HFFc6 (cell line): ENCODE measurements at regions not wholly inside any gene's neighbourhood (a gene's known extent, or its start where the extent isn't known, plus 50 kb on each side); places are given as distances from the start of the nearest gene placed in this dataset.

Experiments
- DNase-seq: peaks from one replicate; pipeline ENCODE4 v3.0.0-alpha.2; 2018
- H3K27ac Mint-ChIP-seq: 2 replicates; pipeline ENCODE4 v1.8.0; 2020; ENCODE audit warnings: mild to moderate bottlenecking, mixed read lengths
- H3K27me3 Mint-ChIP-seq: 2 replicates; pipeline ENCODE4 v1.8.0; 2021; ENCODE audit warnings: mild to moderate bottlenecking, moderate library complexity, mixed read lengths; ENCODE audit not compliant: insufficient read depth
- H3K36me3 Mint-ChIP-seq: 2 replicates; pipeline ENCODE4 v1.8.0; 2021; ENCODE audit warnings: low read depth, mixed read lengths
- H3K4me1 Mint-ChIP-seq: 2 replicates; pipeline ENCODE4 v1.8.0; 2020; ENCODE audit warnings: low read depth, mixed read lengths
- H3K4me3 Mint-ChIP-seq: 2 replicates; pipeline ENCODE4 v1.8.0; 2020; ENCODE audit warnings: mild to moderate bottlenecking, moderate library complexity, mixed read lengths
- H3K9me3 Mint-ChIP-seq: 2 replicates; pipeline ENCODE4 v1.8.0; 2020; ENCODE audit warnings: mild to moderate bottlenecking, mixed read lengths
- TF ChIP-seq, protein P1 (sequence below): fragments of 200-600 bp; sonication (generic); IDR thresholded peaks from 2 replicates; pipeline ENCODE4 v1.5.0; 2021; ENCODE audit warnings: antibody characterized with exemption, mild to moderate bottlenecking

GRCh38 chr3:18237251-18238005 lies 187.7 kb downstream of the SATB1 start:
- H3K4me3 Mint-ChIP-seq: peak overlapping the region; percentile 54
- peak; percentile 67 for DNase-seq
- peaks cover 64% of the 10 kb centered on the region for H3K4me1 Mint-ChIP-seq
- TF ChIP-seq, protein P1, sequence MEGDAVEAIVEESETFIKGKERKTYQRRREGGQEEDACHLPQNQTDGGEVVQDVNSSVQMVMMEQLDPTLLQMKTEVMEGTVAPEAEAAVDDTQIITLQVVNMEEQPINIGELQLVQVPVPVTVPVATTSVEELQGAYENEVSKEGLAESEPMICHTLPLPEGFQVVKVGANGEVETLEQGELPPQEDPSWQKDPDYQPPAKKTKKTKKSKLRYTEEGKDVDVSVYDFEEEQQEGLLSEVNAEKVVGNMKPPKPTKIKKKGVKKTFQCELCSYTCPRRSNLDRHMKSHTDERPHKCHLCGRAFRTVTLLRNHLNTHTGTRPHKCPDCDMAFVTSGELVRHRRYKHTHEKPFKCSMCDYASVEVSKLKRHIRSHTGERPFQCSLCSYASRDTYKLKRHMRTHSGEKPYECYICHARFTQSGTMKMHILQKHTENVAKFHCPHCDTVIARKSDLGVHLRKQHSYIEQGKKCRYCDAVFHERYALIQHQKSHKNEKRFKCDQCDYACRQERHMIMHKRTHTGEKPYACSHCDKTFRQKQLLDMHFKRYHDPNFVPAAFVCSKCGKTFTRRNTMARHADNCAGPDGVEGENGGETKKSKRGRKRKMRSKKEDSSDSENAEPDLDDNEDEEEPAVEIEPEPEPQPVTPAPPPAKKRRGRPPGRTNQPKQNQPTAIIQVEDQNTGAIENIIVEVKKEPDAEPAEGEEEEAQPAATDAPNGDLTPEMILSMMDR: no peak
- H3K27me3 Mint-ChIP-seq: no peaks in the 10 kb centered on the region; the same call in 1 of the 2 replicates
- H3K9me3 Mint-ChIP-seq: no peaks in the 10 kb centered on the region
- peak overlapping the region; percentile 68 for H3K27ac Mint-ChIP-seq
- no peaks in the 10 kb centered on the region for H3K36me3 Mint-ChIP-seq

GRCh38 chr3:18236726-18237125 lies 188.4 kb downstream of the SATB1 start:
- Mint-ChIP-seq H3K36me3 (no peaks in the 10 kb centered on the region), H3K4me1 (peaks cover 60% of the 10 kb centered on the region), H3K27me3 (no peaks in the 10 kb centered on the region; the same call in 1 of the 2 replicates), H3K27ac (no peak overlapping the region), H3K4me3 (no peak overlapping the region), H3K9me3 (no peaks in the 10 kb centered on the region)
- TF ChIP-seq, protein P1: no peak
- no peak for DNase-seq

DNA sequence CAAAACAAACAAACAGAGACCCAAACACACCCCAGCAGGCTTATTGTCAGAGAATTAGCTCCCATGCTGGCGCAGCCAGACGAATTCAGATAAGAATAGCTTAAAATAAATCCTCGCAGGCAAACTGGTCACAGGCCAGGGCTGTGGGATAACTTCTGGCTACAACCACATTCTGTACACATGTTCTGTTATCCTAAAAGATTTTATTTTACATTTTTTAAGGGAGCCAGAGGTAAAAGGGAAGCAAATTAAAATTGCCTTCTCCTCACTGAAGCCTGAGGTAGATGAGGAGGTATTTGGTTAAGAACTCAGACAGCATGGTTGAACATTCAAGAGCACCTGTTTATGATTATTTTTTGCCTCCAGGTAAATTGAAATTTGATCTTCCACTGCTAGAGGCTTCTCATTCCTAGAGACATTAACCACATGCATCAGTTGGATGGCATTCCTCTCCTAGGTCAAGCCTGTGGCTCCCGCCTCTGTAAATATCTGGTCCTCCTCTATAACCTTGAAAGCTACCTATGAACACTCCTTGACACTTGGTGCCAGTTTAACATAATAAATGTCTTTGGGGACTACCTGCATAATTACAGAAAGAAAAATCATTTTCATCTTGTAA lies 190.3 kb downstream of the SATB1 start:
- Mint-ChIP-seq H3K4me1 (peaks cover 52% of the 10 kb centered on the region), H3K9me3 (no peaks in the 10 kb centered on the region), H3K4me3 (no peak overlapping the region), H3K36me3 (no peaks in the 10 kb centered on the region), H3K27ac (no peak overlapping the region), H3K27me3 (no peaks in the 10 kb centered on the region; the same call in 1 of the 2 replicates)
- TF ChIP-seq, protein P1: no peak
- no peak for DNase-seq

DNA sequence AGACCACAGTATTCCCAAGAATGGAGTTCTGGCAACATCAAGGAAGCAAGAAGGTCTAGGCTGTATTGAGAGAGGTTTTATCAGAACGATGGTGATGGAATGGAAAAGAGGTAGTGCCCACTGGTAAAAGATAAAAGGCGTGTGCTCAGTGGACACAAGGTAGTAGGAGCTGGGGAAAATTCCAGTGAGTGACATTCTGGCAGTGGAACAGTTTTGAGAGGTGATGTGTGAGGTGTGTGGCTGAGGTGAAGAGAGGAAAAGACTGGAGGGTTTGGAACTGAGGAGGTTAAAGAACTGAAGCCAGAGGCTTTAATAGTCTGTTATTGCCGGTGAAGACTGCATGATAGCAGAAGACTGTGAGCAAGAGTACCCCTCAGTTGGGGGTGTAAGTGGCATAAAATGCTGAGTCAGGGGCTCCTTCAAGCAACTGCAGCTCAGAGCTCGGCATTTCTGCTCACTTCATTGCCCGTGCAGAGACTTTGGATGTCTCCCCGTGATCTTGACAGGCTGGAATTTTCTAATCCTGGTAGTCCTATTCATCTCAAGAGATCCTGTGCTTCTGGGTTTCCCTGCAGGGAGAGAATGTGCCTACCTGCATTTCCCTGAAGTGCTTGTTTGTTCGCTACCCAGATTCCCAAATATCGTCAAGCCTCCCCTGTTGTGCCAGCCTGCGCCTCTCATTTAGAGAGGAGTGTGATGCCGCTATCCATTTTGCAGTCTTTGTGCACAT lies 191.0 kb downstream of the SATB1 start:
- Mint-ChIP-seq H3K4me1 (peaks cover 45% of the 10 kb centered on the region), H3K27ac (no peak overlapping the region)

GRCh38 chr3:18232317-18232716 lies 192.8 kb downstream of the SATB1 start:
- H3K9me3 Mint-ChIP-seq: no peaks in the 10 kb centered on the region
- TF ChIP-seq, protein P1: no peak
- H3K4me3 Mint-ChIP-seq: no peak overlapping the region
- H3K27me3 Mint-ChIP-seq: peaks cover 3% of the 10 kb centered on the region
- no peak for DNase-seq
- no peak overlapping the region for H3K27ac Mint-ChIP-seq
- H3K36me3 Mint-ChIP-seq: no peaks in the 10 kb centered on the region
- peaks cover 27% of the 10 kb centered on the region for H3K4me1 Mint-ChIP-seq

More for the DNA sequence above, 191.0 kb downstream of the SATB1 start:
- no peak for DNase-seq
- TF ChIP-seq, protein P1: no peak
- H3K27me3 Mint-ChIP-seq: no peaks in the 10 kb centered on the region; the same call in 1 of the 2 replicates
- no peaks in the 10 kb centered on the region for H3K36me3 Mint-ChIP-seq
- H3K4me3 Mint-ChIP-seq: no peak overlapping the region
- H3K9me3 Mint-ChIP-seq: no peaks in the 10 kb centered on the region
